HG03432 (cell line): ENCODE measurements at regions not wholly inside any gene's neighbourhood (a gene's known extent, or its start where the extent isn't known, plus 50 kb on each side); places are given as distances from the start of the nearest gene placed in this dataset.

Experiments
- ATAC-seq: cut with Tn5 transposase; IDR thresholded peaks from one replicate; pipeline ENCODE4 v1.9.1; 2021; ENCODE audit warnings: mild to moderate bottlenecking, moderate library complexity; ENCODE audit not compliant: unreplicated experiment

DNA sequence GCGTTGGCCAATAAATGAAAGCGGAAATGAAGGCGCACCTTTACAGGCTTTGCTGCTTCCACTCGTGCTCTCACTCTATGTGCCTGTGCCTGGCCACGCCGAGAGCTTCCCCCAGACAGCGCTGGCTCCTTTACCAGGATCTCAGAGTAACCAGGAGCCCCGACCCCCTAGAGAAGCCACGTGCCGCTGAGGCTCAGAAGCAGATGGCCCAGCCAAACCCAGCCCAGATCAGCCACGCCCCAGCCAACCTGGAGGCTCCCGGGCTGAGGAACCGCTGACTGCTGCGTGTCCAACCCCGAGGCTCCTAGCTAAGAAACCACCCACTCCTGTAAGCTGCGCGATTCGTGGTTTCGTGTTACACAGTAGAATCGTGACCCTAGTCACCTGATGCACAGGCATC, 199.3 kb downstream of the NCK2 start:
- no peak for ATAC-seq
